ENCODE measurements at regions not wholly inside any gene's neighbourhood (a gene's known extent, or its start where the extent isn't known, plus 50 kb on each side); places are given as distances from the start of the nearest gene placed in this dataset.
A peak's percentile ranks its signal among the peaks of the same experiment; 100 is the strongest.
"Not testable (repeated sequence)": the region's sequence is repeated elsewhere in the genome, so short reads cannot be mapped to it uniquely, and the experiment has no call there.

DNA sequence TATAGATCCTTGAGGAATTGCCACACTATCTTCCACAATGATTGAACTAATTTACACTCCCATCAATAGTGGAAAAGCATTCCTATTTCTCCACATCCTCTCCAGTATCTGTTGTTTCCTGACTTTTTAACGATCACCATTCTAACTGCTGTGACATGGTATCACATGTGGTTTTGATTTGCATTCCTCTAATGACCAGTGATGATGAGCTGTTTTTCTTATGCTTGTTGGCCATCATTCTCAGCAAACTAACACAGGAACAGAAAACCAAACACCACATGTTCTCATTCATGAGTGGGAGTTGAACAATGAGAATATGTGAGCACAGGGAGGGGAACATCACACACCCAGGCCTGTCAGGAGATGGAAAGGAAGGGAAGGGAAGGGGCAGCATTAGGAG is 411.8 kb downstream of the BTG1 start:
- DNase-seq (ENCODE audit: low read depth) = not testable (repeated sequence)

GRCh38 chr12:91732086-91732485 is 413.6 kb downstream of the BTG1 start:
- no peak for DNase-seq (ENCODE audit: low read depth)

- DNase-seq (ENCODE audit: low read depth) = no peak
These were observed 416.1 kb downstream of the BTG1 start for GRCh38 chr12:91729543-91729942.

DNA sequence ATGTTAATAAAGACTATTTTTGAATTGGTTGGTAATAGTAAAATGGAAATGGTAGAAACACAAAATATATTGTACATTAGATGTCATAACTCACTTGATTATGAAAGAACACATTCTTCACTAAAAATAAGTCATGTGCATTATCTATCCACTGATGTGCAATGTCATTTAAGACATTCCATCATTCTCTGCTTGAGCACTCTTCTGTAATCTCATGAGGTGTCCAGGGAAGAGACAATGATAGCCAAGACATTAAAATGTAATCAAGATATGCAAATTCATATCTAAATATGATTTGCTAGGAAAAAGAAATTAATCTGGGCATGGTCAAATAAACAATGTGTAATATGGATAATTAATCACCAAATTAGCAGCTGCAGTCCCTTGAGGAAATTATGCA is 422.5 kb downstream of the BTG1 start:
- DNase-seq (ENCODE audit: low read depth) = no peak

DNA sequence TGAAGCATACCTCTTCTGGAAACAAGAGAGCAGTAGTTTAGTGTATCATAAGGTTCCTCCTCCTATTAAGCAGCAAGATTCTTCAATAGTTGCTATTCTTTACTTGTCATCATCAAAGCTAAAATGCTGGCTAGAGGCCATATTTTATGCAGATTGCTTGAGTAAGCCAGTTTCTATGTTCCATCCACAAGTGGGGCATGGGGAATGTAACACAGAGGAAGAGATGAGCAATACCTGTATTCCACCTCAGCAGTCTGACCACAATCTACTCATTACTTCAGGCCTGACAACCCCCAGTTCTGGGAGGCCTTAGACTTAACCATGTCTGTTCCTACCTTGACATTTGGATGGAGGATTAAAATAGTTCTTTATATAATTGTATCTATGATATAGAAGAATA is 423.6 kb downstream of the BTG1 start:
- DNase-seq (ENCODE audit: low read depth) = no peak

DNA sequence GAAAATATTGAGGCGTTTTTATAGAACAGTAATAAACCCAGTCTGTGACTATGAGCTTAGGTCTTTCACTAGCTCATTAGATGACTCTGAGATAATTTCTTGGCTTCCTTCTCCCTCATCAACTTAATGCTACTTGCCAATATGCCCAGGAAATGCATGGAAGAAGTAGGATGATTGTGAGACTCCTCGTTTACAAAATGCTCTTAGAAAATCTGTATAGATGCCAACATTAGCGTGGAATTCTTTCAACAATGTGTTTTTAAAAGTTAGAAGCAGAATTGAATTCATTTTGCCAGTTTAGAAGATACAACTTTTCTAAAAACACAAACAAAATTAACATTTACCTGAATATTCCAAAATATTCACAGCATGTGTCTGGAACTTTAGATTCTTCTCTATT is 424.6 kb downstream of the BTG1 start:
- DNase-seq (ENCODE audit: low read depth) = no peak

- no peak for DNase-seq (ENCODE audit: low read depth)
These were observed 427.3 kb downstream of the BTG1 start for GRCh38 chr12:91718326-91718725.

DNA sequence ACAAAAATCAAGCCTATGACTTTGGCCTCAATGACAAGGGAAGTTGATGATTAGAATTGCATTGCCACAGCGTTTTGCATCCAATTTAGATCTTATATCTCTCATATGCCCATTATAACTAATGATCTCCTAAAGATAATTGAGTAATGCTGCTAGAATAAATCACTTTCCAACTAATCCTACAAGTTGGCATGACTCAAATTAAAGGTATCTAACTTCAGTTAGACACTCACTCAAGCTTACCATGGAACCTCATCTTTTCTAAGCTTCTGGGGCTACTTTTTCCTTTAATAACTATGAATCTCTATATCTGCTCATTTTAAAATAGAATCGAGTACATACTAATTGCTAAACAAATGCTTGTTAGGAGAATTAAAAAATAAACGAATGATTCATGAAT is 427.8 kb downstream of the BTG1 start:
- DNase-seq (ENCODE audit: low read depth) = no peak

GRCh38 chr12:91711925-91712324 is 433.7 kb downstream of the BTG1 start:
- not testable (repeated sequence) for DNase-seq (ENCODE audit: low read depth)

DNA sequence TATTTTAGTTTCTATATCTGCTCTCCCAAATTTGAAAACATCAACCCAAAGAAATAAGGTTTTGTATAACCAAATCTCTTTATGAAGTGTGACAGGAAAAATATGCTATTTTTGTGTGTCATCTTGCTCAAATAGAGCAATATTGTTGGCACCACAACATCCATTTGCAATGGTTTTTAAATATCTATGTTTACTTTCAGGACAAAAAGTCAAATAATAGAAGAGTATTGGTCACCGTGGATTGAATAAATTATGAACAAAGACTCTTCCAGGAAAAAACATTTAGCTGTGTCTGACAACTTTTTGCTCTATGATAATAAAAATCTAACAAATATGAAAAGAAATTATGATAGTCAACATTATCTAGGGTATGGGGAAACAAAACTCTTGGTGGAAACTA is 439.2 kb downstream of the BTG1 start:
- no peak for DNase-seq (ENCODE audit: low read depth)

GRCh38 chr12:91704446-91704845 is 441.2 kb downstream of the BTG1 start:
- peak; percentile 38 for DNase-seq (ENCODE audit: low read depth)

DNA sequence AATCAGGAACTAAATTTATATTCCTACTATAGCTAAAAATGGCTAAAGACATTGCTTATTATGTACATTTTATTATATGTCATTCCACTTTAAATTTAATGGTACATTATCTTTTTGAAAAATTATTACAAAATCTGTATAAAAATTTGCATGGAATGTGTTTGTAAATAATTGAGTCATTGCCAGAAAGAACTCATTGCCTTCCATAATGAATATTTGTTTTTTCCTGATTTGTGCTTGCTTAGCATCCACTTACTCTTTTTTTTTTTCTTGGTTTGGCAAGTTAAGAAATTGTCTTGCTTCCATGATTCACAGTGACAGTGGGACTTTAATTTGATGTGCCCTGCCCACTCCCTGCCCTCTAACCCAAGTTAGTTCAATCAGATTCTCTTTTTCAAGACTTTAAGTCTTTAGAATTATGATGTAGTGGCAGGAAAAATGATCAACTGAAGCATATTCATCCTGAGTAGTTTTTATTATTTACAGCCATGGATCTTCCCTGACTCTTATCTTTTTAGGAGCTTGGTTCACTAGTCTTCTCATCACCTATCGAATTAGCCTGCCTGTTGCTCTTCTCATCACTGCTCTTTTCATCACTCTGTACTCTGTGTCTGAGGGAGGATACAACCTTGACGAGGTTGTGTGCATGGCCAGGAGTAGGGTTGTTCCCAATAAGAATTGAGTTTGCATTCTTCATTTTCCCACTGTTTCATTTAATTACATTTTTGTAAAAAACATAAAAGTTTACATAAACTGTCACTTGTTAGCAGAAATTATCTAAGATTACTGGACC is 442.0 kb downstream of the BTG1 start:
- DNase-seq (ENCODE audit: low read depth) = no peak

- no peak for DNase-seq (ENCODE audit: low read depth)
These were observed 442.7 kb downstream of the BTG1 start for GRCh38 chr12:91702843-91703425.

GRCh38 chr12:91695964-91696363 is 449.7 kb downstream of the BTG1 start:
- DNase-seq (ENCODE audit: low read depth) = no peak

GRCh38 chr12:91695406-91695805 is 450.2 kb downstream of the BTG1 start:
- not testable (repeated sequence) for DNase-seq (ENCODE audit: low read depth)

- no peak for DNase-seq (ENCODE audit: low read depth)
These were observed 455.1 kb downstream of the BTG1 start for GRCh38 chr12:91690531-91690930.

GRCh38 chr12:91687052-91688017 is 458.3 kb downstream of the BTG1 start:
- DNase-seq (ENCODE audit: low read depth) = no peak

- no peak for DNase-seq (ENCODE audit: low read depth)
These were observed 459.7 kb downstream of the BTG1 start for GRCh38 chr12:91685917-91686316.

GRCh38 chr12:91681751-91682150 is 463.9 kb downstream of the BTG1 start:
- no peak for DNase-seq (ENCODE audit: low read depth)

GRCh38 chr12:91680864-91681263 is 464.8 kb downstream of the BTG1 start:
- DNase-seq (ENCODE audit: low read depth) = no peak

GRCh38 chr12:91677556-91677955 is 468.1 kb downstream of the BTG1 start:
- no peak for DNase-seq (ENCODE audit: low read depth)

GRCh38 chr12:91675401-91675800 is 470.2 kb downstream of the BTG1 start:
- no peak for DNase-seq (ENCODE audit: low read depth)

GRCh38 chr12:91672130-91672529 is 473.5 kb downstream of the BTG1 start:
- DNase-seq (ENCODE audit: low read depth) = no peak
